Stimulated activated CD4-positive, alpha-beta T cell treated with anti-CD3 and anti-CD28 coated beads, Interleukin-15, amount 100 ng/mL, for 24 hours (primary cell): ENCODE measurements at regions not wholly inside any gene's neighbourhood (a gene's known extent, or its start where the extent isn't known, plus 50 kb on each side); places are given as distances from the start of the nearest gene placed in this dataset.

ENCODE experiments used
- DNase-seq: peaks from one replicate; pipeline ENCODE4 v3.0.0-alpha.2; 2020

GRCh38 chr11:106463796-106464201 is 386.3 kb downstream of the AASDHPPT start:
- no peak for DNase-seq

- DNase-seq: no peak
Measured at GRCh38 chr11:106464728-106465127, 387.3 kb downstream of the AASDHPPT start.

GRCh38 chr11:106466521-106467080 is 389.1 kb downstream of the AASDHPPT start:
- DNase-seq: no peak

- no peak for DNase-seq
Measured at GRCh38 chr11:106467501-106467900, 390.0 kb downstream of the AASDHPPT start.

GRCh38 chr11:106468086-106468485 is 390.6 kb downstream of the AASDHPPT start:
- DNase-seq: no peak

GRCh38 chr11:106468531-106468930 is 391.1 kb downstream of the AASDHPPT start:
- DNase-seq: no peak

- no peak for DNase-seq
Measured at GRCh38 chr11:106470230-106470629, 392.8 kb downstream of the AASDHPPT start.

GRCh38 chr11:106471276-106471675 is 393.8 kb downstream of the AASDHPPT start:
- no peak for DNase-seq

GRCh38 chr11:106473089-106473722 is 395.7 kb downstream of the AASDHPPT start:
- DNase-seq: no peak

GRCh38 chr11:106474274-106474673 is 396.8 kb downstream of the AASDHPPT start:
- no peak for DNase-seq

- no peak for DNase-seq
Measured at GRCh38 chr11:106475181-106475580, 397.7 kb downstream of the AASDHPPT start.

- DNase-seq: no peak
Measured at GRCh38 chr11:106477776-106478175, 400.3 kb downstream of the AASDHPPT start.

- no peak for DNase-seq
Measured at GRCh38 chr11:106479646-106480045, 402.2 kb downstream of the AASDHPPT start.

GRCh38 chr11:106480581-106481190 is 403.2 kb downstream of the AASDHPPT start:
- DNase-seq: no peak

- no peak for DNase-seq
Measured at GRCh38 chr11:106482917-106483785, 405.7 kb downstream of the AASDHPPT start.

GRCh38 chr11:106491751-106492150 is 414.3 kb downstream of the AASDHPPT start:
- no peak for DNase-seq

GRCh38 chr11:106493751-106494150 is 416.3 kb downstream of the AASDHPPT start:
- no peak for DNase-seq

GRCh38 chr11:106495046-106495445 is 417.6 kb downstream of the AASDHPPT start:
- DNase-seq: no peak

- DNase-seq: no peak
Measured at GRCh38 chr11:106496677-106497076, 419.2 kb downstream of the AASDHPPT start.

GRCh38 chr11:106497321-106497720 is 419.9 kb downstream of the AASDHPPT start:
- DNase-seq: no peak

- no peak for DNase-seq
Measured at GRCh38 chr11:106497822-106498221, 420.4 kb downstream of the AASDHPPT start.

GRCh38 chr11:106503901-106504300 is 426.4 kb downstream of the AASDHPPT start:
- no peak for DNase-seq

- DNase-seq: no peak
Measured at GRCh38 chr11:106507645-106508306, 430.3 kb downstream of the AASDHPPT start.
